Cardiac muscle cell (in vitro differentiated cells and primary cell): ENCODE measurements at regions not wholly inside any gene's neighbourhood (a gene's known extent, or its start where the extent isn't known, plus 50 kb on each side); places are given as distances from the start of the nearest gene placed in this dataset.
"Not testable (repeated sequence)": the region's sequence is repeated elsewhere in the genome, so short reads cannot be mapped to it uniquely, and the experiment has no call there.

Experiments
- DNase-seq, 2 donors: peaks; one replicate each; pipeline versions ENCODE4 v3.0.0 to v3.0.0-alpha.2; 2010 to 2017; ENCODE audit warnings: low read depth in 1 of 2, low spot score in 1 of 2
- H3K27ac ChIP-seq: fragments of 200-600 bp; sonication (generic); 2 replicates; pipeline ENCODE4 v1.5.1; 2016
- H3K27me3 ChIP-seq: fragments of 200-600 bp; sonication (generic); 2 replicates; pipeline ENCODE4 v1.6.0; 2016; ENCODE audit warnings: control low read depth
- H3K36me3 ChIP-seq: fragments of 200-600 bp; sonication (generic); 2 replicates; pipeline ENCODE4 v1.5.1; 2016; ENCODE audit warnings: control low read depth
- H3K4me1 ChIP-seq: fragments of 200-600 bp; sonication (generic); 2 replicates; pipeline ENCODE4 v1.8.1; 2017; ENCODE audit warnings: low read depth, mild to moderate bottlenecking, mixed run types
- H3K4me3 ChIP-seq: fragments of 200-600 bp; sonication (generic); 2 replicates; pipeline ENCODE4 v1.5.1; 2016; ENCODE audit warnings: mild to moderate bottlenecking
- H3K9me3 ChIP-seq: fragments of 200-600 bp; sonication (generic); 2 replicates; pipeline ENCODE4 v1.5.1; 2017; ENCODE audit warnings: low read depth, mild to moderate bottlenecking, control low read depth
- TF ChIP-seq, protein P1 (sequence below): IDR thresholded peaks from 2 replicates; pipeline ENCODE4 v1.5.1; 2012; ENCODE audit warnings: low read depth, mild to moderate bottlenecking, low read length

DNA sequence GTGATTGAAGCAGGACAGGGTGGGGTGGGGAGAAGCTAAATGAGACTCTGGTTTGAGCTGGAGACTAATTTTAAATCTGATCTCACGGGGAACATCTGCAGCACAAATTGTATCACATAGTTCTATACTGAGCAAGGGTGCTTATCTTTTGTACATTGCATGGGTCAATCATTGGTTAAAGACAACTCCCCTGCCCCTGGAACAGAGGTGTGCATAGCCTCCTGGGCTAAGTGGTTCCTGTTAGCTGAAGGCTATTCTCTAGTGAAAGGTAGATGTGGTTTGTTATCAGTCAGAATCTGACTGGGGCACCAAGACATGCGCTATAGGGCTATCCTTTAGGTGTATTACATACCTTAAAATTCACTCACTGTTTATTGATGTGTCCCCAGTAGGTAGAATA, 103.9 kb upstream of the KITLG start:
- Histone ChIP-seq H3K4me3 (no peak overlapping the region), H3K36me3 (no peaks in the 10 kb centered on the region), H3K9me3 (no peaks in the 10 kb centered on the region), H3K27me3 (no peaks in the 10 kb centered on the region), H3K4me1 (no peaks in the 10 kb centered on the region), H3K27ac (no peak overlapping the region)
- TF ChIP-seq, protein P1, sequence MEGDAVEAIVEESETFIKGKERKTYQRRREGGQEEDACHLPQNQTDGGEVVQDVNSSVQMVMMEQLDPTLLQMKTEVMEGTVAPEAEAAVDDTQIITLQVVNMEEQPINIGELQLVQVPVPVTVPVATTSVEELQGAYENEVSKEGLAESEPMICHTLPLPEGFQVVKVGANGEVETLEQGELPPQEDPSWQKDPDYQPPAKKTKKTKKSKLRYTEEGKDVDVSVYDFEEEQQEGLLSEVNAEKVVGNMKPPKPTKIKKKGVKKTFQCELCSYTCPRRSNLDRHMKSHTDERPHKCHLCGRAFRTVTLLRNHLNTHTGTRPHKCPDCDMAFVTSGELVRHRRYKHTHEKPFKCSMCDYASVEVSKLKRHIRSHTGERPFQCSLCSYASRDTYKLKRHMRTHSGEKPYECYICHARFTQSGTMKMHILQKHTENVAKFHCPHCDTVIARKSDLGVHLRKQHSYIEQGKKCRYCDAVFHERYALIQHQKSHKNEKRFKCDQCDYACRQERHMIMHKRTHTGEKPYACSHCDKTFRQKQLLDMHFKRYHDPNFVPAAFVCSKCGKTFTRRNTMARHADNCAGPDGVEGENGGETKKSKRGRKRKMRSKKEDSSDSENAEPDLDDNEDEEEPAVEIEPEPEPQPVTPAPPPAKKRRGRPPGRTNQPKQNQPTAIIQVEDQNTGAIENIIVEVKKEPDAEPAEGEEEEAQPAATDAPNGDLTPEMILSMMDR = no peak
- no peak for DNase-seq

DNA sequence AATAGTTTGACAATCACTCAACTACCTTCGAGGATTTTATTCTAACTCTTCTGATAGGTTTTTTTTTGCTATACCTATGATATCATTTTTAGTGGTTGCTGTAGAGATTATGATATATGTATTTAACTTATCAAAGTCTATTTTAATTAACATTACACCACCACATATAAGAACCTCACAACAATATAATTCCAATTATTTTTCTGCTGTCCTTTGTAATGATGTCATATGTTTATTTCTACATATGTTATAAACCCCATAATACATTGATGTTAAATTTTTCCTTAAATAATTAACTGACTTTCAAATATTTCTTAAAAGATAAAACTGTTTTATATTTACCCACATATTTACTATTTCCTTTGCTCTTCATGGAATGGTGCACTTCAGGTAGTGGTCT, 103.4 kb upstream of the KITLG start:
- Histone ChIP-seq H3K4me1 (no peaks in the 10 kb centered on the region), H3K4me3 (no peak overlapping the region), H3K36me3 (no peaks in the 10 kb centered on the region), H3K27me3 (no peaks in the 10 kb centered on the region), H3K27ac (no peak overlapping the region), H3K9me3 (no peaks in the 10 kb centered on the region)
- TF ChIP-seq, protein P1 = no peak
- no peak for DNase-seq

DNA sequence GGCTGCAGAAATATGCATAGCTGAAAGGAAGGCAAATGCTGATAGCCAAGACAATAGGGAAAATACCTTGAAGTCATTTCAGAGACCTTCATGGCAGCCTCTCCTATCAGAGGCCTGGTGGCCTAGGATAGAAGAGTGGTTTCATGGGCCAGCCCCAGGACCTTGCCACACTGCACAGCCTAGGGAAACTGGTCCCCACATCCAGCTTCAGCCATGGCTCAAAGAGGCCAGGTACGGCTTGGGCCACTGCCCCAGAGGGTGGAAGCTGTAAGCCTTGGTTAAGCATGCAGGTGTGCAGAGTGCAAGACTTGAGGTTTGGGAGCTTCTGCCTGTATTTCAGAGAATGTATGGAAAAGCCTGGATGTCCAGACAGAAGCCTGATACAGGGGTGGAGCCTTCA, 101.0 kb upstream of the KITLG start:
- Histone ChIP-seq H3K27me3 (no peaks in the 10 kb centered on the region), H3K9me3 (no peaks in the 10 kb centered on the region)
- TF ChIP-seq, protein P1 = no peak

DNA sequence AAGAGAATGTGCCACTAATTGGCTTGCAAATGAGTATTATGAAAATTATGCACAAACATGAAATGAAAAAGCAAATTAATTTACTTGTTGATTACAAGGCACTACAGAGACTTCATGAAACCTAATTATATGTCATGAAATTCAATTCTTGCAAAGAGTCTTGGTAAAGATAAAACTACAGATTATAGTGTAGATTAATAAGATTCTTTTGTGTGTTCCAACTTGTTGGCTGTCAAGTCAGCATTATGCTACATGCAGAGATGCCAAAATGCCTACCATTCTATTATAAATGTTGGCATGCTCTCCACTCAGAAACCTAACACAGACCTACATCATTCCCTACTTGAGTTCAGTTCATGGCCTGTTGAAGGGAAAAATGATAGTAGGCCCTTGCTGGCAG, 97.2 kb upstream of the KITLG start:
- TF ChIP-seq, protein P1 = no peak
- DNase-seq = no peak
- Histone ChIP-seq H3K4me3 (no peak overlapping the region), H3K27me3 (no peaks in the 10 kb centered on the region), H3K9me3 (no peaks in the 10 kb centered on the region), H3K27ac (no peak overlapping the region), H3K36me3 (no peaks in the 10 kb centered on the region), H3K4me1 (no peaks in the 10 kb centered on the region)

More for the DNA sequence above, 101.0 kb upstream of the KITLG start:
- no peaks in the 10 kb centered on the region for H3K36me3 ChIP-seq
- no peak overlapping the region for H3K27ac ChIP-seq
- no peak for DNase-seq
- no peak overlapping the region for H3K4me3 ChIP-seq
- H3K4me1 ChIP-seq = no peaks in the 10 kb centered on the region

DNA sequence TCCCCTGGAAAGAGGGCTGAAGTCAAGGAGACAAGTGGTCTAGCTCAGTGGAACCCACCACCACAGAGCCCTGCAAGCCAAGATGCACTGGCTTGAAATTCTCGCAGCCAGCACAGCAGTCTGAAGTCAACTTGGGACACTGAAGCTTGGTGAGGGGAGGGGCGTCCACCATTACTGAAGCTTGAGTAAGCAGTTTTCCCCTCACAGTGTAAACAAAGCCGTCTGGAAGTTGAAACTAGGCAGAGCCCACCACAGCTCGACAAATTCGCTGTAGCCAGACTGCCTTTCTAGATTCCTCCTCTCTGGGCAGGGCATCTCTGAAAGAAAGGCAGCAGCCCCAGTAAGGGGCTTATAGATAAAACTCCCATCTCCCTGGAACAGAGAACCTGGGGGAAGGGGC, 87.3 kb upstream of the KITLG start:
- H3K4me3 ChIP-seq, H3K27me3 ChIP-seq, H3K27ac ChIP-seq, DNase-seq, H3K4me1 ChIP-seq, H3K36me3 ChIP-seq, H3K9me3 ChIP-seq: not testable (repeated sequence)

DNA sequence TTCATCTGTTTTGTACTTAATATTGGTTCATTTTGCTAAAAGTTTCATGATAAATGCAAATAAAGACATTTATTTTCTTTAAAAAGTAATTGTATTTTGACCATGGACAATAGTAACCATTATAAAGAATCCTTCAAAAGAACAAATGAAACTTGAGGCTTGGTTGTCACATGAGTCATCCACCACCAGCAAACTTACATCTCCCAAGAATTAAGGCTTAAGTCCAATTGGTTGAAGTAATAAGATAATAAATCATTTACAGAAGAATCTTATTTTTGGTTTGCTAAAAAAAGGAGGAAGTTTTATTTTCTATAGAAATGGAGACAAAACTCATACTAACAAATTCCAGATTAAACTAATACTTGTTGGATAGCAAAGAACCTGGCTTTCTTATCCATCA, 84.8 kb upstream of the KITLG start:
- H3K27me3 ChIP-seq = no peaks in the 10 kb centered on the region
- no peaks in the 10 kb centered on the region for H3K9me3 ChIP-seq
- no peaks in the 10 kb centered on the region for H3K36me3 ChIP-seq
- H3K27ac ChIP-seq = no peak overlapping the region
- peak in 1 of 2 donors; percentile 41 for DNase-seq
- H3K4me1 ChIP-seq = no peaks in the 10 kb centered on the region
- H3K4me3 ChIP-seq = no peak overlapping the region
- TF ChIP-seq, protein P1 = no peak
